MCF 10A (cell line): ENCODE measurements at regions not wholly inside any gene's neighbourhood (a gene's known extent, or its start where the extent isn't known, plus 50 kb on each side); places are given as distances from the start of the nearest gene placed in this dataset.

ENCODE experiments used
- BruUV-seq: library from RNA; stranded (reverse); fragments of 400-500 nt; replicated peaks from 2 replicates; lab custom pipeline; 2021; lab: Mats Ljungman, UMichigan
- CTCF ChIA-PET: fragments of 300-600 bp; sonication (Branson Sonifier 250); formaldehyde crosslinking; extraction: SDS; loops from one replicate; lab custom pipeline; 2021; ENCODE audit warnings: antibody characterized with exemption, inconsistent platforms; lab: Yijun Ruan, JAX
- POLR2A ChIA-PET: fragments of 300-600, 350-650 bp; sonication (Branson Sonifier 250); formaldehyde crosslinking; extraction: SDS; loops from one replicate; lab custom pipeline; 2020; ENCODE audit warnings: antibody characterized with exemption, inconsistent platforms; lab: Yijun Ruan, JAX
- DNase-seq: peaks from one replicate; pipeline ENCODE4 v3.0.0-alpha.2; 2018; ENCODE audit not compliant: unreplicated experiment
- H3K27ac Mint-ChIP-seq: one replicate; pipeline ENCODE4 v1.8.0; 2022; ENCODE audit warnings: mild to moderate bottlenecking, low read depth, mixed read lengths; ENCODE audit not compliant: unreplicated experiment
- H3K27me3 Mint-ChIP-seq: one replicate; pipeline ENCODE4 v1.8.0; 2022; ENCODE audit warnings: mixed read lengths; ENCODE audit not compliant: insufficient read depth, unreplicated experiment
- H3K36me3 Mint-ChIP-seq: one replicate; pipeline ENCODE4 v1.8.0; 2022; ENCODE audit warnings: mild to moderate bottlenecking, moderate library complexity, mixed read lengths; ENCODE audit not compliant: insufficient read depth, unreplicated experiment
- H3K4me1 Mint-ChIP-seq: one replicate; pipeline ENCODE4 v1.8.0; 2022; ENCODE audit warnings: mixed read lengths; ENCODE audit not compliant: insufficient read depth, unreplicated experiment
- H3K4me3 Mint-ChIP-seq: one replicate; pipeline ENCODE4 v1.8.0; 2022; ENCODE audit warnings: mild to moderate bottlenecking, moderate library complexity, mixed read lengths; ENCODE audit not compliant: unreplicated experiment
- H3K9me3 Mint-ChIP-seq: one replicate; pipeline ENCODE4 v1.8.0; 2022; ENCODE audit warnings: mixed read lengths; ENCODE audit not compliant: unreplicated experiment
- intact Hi-C: fragments of 100-400 bp; cut with micrococcal nuclease; formaldehyde crosslinking; loops from 2 replicates; pipeline ENCODE4 v1.14.1; 2022
- TF ChIP-seq, protein P1 (sequence below): fragments of 200-600 bp; IDR thresholded peaks from one replicate; pipeline ENCODE4 v1.8.0; 2022; ENCODE audit warnings: antibody characterized with exemption, mild to moderate bottlenecking; ENCODE audit not compliant: unreplicated experiment

DNA sequence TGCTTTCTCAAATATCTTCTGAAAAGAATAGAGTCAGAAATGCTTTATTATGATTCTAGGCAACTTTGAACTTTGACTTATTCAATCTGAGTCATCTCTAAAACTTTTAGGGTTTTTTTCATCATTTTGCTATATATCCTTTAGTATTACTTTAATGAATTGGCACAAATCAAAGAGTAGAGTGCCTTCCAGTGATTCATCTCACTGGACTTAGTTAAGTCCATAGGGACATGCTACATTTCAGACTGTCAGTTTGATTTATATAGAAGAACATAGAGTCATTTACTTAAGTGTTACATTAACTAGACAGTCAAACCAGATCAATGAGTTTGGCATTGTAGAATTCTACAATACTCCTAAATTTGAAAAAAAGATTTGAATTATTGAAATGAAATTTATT, 1235.7 kb upstream of the MAP3K7 start:
- Mint-ChIP-seq H3K36me3 (no peaks in the 10 kb centered on the region), H3K27ac (no peak overlapping the region), H3K4me3 (no peak overlapping the region), H3K27me3 (no peaks in the 10 kb centered on the region), H3K9me3 (no peaks in the 10 kb centered on the region), H3K4me1 (no peaks in the 10 kb centered on the region)
- TF ChIP-seq, protein P1, sequence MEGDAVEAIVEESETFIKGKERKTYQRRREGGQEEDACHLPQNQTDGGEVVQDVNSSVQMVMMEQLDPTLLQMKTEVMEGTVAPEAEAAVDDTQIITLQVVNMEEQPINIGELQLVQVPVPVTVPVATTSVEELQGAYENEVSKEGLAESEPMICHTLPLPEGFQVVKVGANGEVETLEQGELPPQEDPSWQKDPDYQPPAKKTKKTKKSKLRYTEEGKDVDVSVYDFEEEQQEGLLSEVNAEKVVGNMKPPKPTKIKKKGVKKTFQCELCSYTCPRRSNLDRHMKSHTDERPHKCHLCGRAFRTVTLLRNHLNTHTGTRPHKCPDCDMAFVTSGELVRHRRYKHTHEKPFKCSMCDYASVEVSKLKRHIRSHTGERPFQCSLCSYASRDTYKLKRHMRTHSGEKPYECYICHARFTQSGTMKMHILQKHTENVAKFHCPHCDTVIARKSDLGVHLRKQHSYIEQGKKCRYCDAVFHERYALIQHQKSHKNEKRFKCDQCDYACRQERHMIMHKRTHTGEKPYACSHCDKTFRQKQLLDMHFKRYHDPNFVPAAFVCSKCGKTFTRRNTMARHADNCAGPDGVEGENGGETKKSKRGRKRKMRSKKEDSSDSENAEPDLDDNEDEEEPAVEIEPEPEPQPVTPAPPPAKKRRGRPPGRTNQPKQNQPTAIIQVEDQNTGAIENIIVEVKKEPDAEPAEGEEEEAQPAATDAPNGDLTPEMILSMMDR, result no peak
- no TSS peak for BruUV-seq
- intact Hi-C loops, result no loop called here
- peak; percentile 0 for DNase-seq
- CTCF ChIA-PET, result no interaction called here
- POLR2A ChIA-PET, result interaction anchor here (0.6 kb wide), 1 partner anchor 656 kb away, joined by 3 read pairs; no protein-coding TSS in a partner anchor

DNA sequence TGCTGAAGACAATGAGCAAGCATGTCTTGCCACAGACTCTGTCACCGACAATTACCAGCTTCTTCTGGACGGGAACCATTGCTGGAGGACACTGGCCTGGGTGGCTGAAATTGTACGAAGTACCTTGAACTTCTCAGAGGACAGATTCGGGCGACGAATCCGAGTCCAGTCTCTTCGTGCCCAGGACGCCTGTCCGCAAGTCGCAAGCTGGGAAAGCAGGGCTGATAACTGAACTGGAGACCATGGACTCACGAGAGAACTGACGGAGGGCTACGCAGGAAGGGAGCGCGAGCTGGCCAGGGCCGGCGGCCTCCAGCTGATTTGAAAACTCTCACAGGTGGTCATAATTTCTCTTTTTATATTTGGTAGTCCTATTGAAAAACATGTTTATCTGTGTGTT, 1229.5 kb upstream of the MAP3K7 start:
- H3K36me3 Mint-ChIP-seq, result no peaks in the 10 kb centered on the region
- H3K9me3 Mint-ChIP-seq, result no peaks in the 10 kb centered on the region
- no peaks in the 10 kb centered on the region for H3K27me3 Mint-ChIP-seq
- intact Hi-C loops, result no loop called here
- TF ChIP-seq, protein P1, result no peak
- CTCF ChIA-PET, result no interaction called here
- no peak for DNase-seq
- no peak overlapping the region for H3K27ac Mint-ChIP-seq
- no TSS peak for BruUV-seq
- H3K4me3 Mint-ChIP-seq, result no peak overlapping the region
- POLR2A ChIA-PET, result no interaction called here
- H3K4me1 Mint-ChIP-seq, result peaks cover 6% of the 10 kb centered on the region

DNA sequence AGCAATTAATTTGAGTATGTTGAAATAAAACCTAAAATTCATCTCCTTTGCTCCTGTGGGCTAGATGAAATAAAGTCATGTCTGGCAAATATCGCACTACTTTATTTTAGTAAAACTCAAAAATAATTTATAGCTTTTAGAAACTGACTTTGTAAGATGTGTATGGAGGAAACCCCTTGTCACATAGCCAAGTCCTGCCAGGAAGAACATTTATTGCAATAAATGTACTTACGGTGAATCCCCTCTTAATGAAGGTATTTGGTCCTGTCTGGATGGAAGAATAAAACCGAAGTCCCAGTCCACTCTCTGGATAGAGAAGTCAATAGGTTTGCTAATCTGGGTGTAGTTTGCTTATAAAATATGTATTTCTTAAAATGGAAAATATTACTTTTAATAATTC, 1226.8 kb upstream of the MAP3K7 start:
- BruUV-seq, result no TSS peak
- TF ChIP-seq, protein P1, result no peak
- Mint-ChIP-seq H3K27me3 (no peaks in the 10 kb centered on the region), H3K4me1 (peaks cover 6% of the 10 kb centered on the region), H3K36me3 (no peaks in the 10 kb centered on the region), H3K9me3 (no peaks in the 10 kb centered on the region), H3K4me3 (no peak overlapping the region), H3K27ac (no peak overlapping the region)
- CTCF ChIA-PET, result interaction anchor here (0.7 kb wide), 1 partner anchor 390 kb away, joined by 3 read pairs; no protein-coding TSS in a partner anchor
- POLR2A ChIA-PET, result no interaction called here
- intact Hi-C loops, result no loop called here
- no peak for DNase-seq

DNA sequence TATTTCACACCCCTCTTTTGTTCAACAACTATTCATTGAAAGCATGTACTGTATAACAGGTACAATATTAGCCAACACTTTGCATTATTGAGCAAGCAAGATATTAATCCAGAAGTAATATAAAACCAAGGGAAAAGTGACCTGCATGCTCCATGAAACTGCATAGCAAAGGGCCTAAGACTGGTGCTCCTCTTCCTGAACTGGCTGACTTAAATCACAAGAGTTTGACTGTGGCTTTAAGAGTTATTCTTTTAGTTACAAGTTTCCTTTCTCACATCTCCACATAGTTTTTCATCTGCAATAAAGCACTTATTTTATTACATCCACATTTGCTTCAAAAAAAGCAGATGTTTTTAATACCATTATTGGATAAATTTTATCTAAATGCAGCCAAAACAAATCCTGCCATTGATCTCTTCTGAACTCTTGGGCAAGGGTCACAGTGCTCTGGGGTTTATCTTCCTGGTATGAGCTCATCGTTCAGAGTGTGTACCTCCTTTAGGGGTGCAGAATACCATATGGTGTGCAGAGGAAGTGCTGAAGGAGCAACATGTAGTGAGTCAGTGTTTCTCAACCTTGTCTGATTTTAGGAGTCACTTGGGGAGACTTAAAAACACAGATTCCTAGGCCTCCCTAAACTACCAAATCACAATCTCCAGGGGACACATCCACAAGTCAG, 1225.9 kb upstream of the MAP3K7 start:
- Mint-ChIP-seq H3K27ac (no peak overlapping the region), H3K4me3 (no peak overlapping the region), H3K36me3 (no peaks in the 10 kb centered on the region), H3K4me1 (peaks cover 6% of the 10 kb centered on the region), H3K27me3 (no peaks in the 10 kb centered on the region), H3K9me3 (no peaks in the 10 kb centered on the region)
- CTCF ChIA-PET, result no interaction called here
- POLR2A ChIA-PET, result interaction anchor here (0.5 kb wide), 1 partner anchor 626 kb away, joined by 3 read pairs; no protein-coding TSS in a partner anchor
- intact Hi-C loops, result no loop called here
- no TSS peak for BruUV-seq
- TF ChIP-seq, protein P1, result no peak
- DNase-seq, result peak; percentile 22
